ENCODE measurements at regions not wholly inside any gene's neighbourhood (a gene's known extent, or its start where the extent isn't known, plus 50 kb on each side); places are given as distances from the start of the nearest gene placed in this dataset.

GRCh38 chr3:162776148-162776547, 1279.5 kb downstream of the OTOL1 start:
- DNase-seq (ENCODE audit: low spot score), result no peak
- TF ChIP-seq, protein P1, sequence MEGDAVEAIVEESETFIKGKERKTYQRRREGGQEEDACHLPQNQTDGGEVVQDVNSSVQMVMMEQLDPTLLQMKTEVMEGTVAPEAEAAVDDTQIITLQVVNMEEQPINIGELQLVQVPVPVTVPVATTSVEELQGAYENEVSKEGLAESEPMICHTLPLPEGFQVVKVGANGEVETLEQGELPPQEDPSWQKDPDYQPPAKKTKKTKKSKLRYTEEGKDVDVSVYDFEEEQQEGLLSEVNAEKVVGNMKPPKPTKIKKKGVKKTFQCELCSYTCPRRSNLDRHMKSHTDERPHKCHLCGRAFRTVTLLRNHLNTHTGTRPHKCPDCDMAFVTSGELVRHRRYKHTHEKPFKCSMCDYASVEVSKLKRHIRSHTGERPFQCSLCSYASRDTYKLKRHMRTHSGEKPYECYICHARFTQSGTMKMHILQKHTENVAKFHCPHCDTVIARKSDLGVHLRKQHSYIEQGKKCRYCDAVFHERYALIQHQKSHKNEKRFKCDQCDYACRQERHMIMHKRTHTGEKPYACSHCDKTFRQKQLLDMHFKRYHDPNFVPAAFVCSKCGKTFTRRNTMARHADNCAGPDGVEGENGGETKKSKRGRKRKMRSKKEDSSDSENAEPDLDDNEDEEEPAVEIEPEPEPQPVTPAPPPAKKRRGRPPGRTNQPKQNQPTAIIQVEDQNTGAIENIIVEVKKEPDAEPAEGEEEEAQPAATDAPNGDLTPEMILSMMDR (conservative IDR thresholded peaks at IDR 0.05; ENCODE audit: low read depth), result no peak
- no peak overlapping the region for H3K27ac ChIP-seq
- ChIA-PET POLR2A (ENCODE audit: low non-redundant PET) (no interaction called here), CTCF (no interaction called here)

GRCh38 chr3:162777118-162777517, 1280.5 kb downstream of the OTOL1 start:
- TF ChIP-seq, protein P1 (conservative IDR thresholded peaks at IDR 0.05; ENCODE audit: low read depth), result no peak
- CTCF ChIA-PET, result no interaction called here
- POLR2A ChIA-PET (ENCODE audit: low non-redundant PET), result no interaction called here
- DNase-seq (ENCODE audit: low spot score), result no peak
- no peak overlapping the region for H3K27ac ChIP-seq

DNA sequence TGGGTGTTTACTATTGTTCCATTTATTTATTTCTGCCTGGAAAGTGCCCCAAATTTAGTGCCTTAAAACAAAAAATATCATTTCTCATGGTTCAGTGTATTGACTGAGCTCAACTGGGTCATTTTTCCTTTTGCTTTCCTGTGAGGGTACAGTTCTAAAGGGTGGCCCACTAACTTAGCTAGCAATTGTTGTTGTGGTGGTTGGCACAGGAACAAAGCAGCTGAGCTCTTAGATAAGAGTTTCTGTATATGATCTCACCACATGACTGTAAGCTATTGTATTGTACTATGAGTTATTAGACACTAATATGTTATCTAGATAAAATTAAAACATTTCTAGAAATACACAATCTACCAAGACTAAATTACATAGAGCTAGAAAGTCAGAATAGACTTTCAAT, 1283.7 kb downstream of the OTOL1 start:
- CTCF ChIA-PET, result no interaction called here
- no peak for DNase-seq (ENCODE audit: low spot score)
- H3K27ac ChIP-seq, result no peak overlapping the region
- POLR2A ChIA-PET (ENCODE audit: low non-redundant PET), result no interaction called here
- TF ChIP-seq, protein P1 (conservative IDR thresholded peaks at IDR 0.05; ENCODE audit: low read depth), result no peak

- DNase-seq (ENCODE audit: low spot score), result no peak
- POLR2A ChIA-PET (ENCODE audit: low non-redundant PET), result no interaction called here
- CTCF ChIA-PET, result no interaction called here
- H3K27ac ChIP-seq, result no peak overlapping the region
- TF ChIP-seq, protein P1 (conservative IDR thresholded peaks at IDR 0.05; ENCODE audit: low read depth), result no peak
Observed at GRCh38 chr3:162799910-162800309, 1303.3 kb downstream of the OTOL1 start.

GRCh38 chr3:162802228-162802965, 1305.8 kb downstream of the OTOL1 start:
- CTCF ChIA-PET, result interaction anchor here (0.6 kb wide), 1 partner anchor 1122 kb away, joined by 3 read pairs; no protein-coding TSS in a partner anchor
- TF ChIP-seq, protein P1 (conservative IDR thresholded peaks at IDR 0.05; ENCODE audit: low read depth), result no peak
- no peak for DNase-seq (ENCODE audit: low spot score)

DNA sequence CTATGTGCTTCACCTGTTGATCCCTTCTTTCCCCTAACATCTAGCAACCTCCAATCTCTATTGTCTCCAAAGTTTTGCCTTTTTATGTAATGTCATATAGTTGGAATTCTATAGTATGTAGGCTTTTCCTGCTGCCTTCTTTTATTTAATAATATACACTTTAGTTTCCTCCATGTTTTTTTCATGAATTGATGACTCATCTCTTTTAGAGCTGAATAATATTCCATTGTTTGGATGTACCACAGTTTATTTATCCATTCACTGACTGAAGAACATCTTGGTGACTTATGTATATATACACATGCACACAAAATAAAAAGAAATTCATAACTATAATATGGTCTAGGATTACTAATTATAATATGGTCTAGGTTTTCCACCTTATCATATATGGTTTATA, 1314.2 kb downstream of the OTOL1 start:
- TF ChIP-seq, protein P1 (conservative IDR thresholded peaks at IDR 0.05; ENCODE audit: low read depth), result no peak
- DNase-seq (ENCODE audit: low spot score), result no peak
- POLR2A ChIA-PET (ENCODE audit: low non-redundant PET), result no interaction called here
- H3K27ac ChIP-seq, result no peak overlapping the region
- CTCF ChIA-PET, result no interaction called here

More at GRCh38 chr3:162802228-162802965, 1305.8 kb downstream of the OTOL1 start:
- POLR2A ChIA-PET (ENCODE audit: low non-redundant PET), result no interaction called here
- H3K27ac ChIP-seq, result no peak overlapping the region

All from RWPE1 (cell line).